ENCODE measurements at regions not wholly inside any gene's neighbourhood (a gene's known extent, or its start where the extent isn't known, plus 50 kb on each side); places are given as distances from the start of the nearest gene placed in this dataset.

DNA sequence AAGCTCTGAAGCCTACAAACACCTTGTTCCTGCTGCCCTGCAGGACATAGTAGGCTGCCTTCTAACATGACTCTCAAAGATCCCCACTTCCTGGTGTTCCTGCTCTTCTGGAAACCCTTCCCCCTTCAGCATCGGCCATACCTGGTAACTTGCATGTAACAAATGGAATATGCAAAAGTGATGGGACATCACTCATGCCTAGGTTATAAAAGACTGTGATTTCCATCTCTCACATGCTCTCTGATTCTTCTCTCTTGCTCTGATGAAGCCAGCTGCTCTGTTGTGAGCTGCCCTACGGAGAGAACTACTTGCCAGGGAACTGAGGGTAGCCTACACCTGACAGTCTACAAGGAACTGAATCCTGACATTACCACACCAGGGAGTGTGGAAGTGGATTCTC lies 72.9 kb upstream of the IRX6 start:
- no peaks in the 10 kb centered on the region for H3K9me3 ChIP-seq
- TF ChIP-seq FOSL2 (IDR thresholded peaks at IDR 0.05; ENCODE audit: borderline replicate concordance, low read depth) (no peak), MXI1 (IDR thresholded peaks at IDR 0.05; ENCODE audit: low read depth, low read length) (no peak), MEF2A (IDR thresholded peaks at IDR 0.05; ENCODE audit: borderline replicate concordance, low read depth) (no peak), RFX5 (IDR thresholded peaks at IDR 0.05; ENCODE audit: low read length) (no peak), EZH2phosphoT487 (IDR thresholded peaks at IDR 0.05; ENCODE audit: borderline replicate concordance, low read depth) (no peak), TAF1 (IDR thresholded peaks at IDR 0.05; ENCODE audit: borderline replicate concordance, low read depth, low read length) (no peak), YY1 (IDR thresholded peaks at IDR 0.05; ENCODE audit: low read depth) (no peak), TCF12 (IDR thresholded peaks at IDR 0.05) (no peak), GABPA (IDR thresholded peaks at IDR 0.05; ENCODE audit: low read depth) (no peak), NFIC (IDR thresholded peaks at IDR 0.05; ENCODE audit: borderline replicate concordance) (no peak), SIN3A (IDR thresholded peaks at IDR 0.05; ENCODE audit: borderline replicate concordance, low read depth, low read length) (no peak), ELF1 (IDR thresholded peaks at IDR 0.05) (no peak), RXRA (IDR thresholded peaks at IDR 0.05; ENCODE audit: borderline replicate concordance, low read depth) (no peak)
- TF ChIP-seq, protein P1, sequence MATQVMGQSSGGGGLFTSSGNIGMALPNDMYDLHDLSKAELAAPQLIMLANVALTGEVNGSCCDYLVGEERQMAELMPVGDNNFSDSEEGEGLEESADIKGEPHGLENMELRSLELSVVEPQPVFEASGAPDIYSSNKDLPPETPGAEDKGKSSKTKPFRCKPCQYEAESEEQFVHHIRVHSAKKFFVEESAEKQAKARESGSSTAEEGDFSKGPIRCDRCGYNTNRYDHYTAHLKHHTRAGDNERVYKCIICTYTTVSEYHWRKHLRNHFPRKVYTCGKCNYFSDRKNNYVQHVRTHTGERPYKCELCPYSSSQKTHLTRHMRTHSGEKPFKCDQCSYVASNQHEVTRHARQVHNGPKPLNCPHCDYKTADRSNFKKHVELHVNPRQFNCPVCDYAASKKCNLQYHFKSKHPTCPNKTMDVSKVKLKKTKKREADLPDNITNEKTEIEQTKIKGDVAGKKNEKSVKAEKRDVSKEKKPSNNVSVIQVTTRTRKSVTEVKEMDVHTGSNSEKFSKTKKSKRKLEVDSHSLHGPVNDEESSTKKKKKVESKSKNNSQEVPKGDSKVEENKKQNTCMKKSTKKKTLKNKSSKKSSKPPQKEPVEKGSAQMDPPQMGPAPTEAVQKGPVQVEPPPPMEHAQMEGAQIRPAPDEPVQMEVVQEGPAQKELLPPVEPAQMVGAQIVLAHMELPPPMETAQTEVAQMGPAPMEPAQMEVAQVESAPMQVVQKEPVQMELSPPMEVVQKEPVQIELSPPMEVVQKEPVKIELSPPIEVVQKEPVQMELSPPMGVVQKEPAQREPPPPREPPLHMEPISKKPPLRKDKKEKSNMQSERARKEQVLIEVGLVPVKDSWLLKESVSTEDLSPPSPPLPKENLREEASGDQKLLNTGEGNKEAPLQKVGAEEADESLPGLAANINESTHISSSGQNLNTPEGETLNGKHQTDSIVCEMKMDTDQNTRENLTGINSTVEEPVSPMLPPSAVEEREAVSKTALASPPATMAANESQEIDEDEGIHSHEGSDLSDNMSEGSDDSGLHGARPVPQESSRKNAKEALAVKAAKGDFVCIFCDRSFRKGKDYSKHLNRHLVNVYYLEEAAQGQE (IDR thresholded peaks at IDR 0.05; ENCODE audit: low read depth, low read length): no peak
- TF ChIP-seq, protein P2, sequence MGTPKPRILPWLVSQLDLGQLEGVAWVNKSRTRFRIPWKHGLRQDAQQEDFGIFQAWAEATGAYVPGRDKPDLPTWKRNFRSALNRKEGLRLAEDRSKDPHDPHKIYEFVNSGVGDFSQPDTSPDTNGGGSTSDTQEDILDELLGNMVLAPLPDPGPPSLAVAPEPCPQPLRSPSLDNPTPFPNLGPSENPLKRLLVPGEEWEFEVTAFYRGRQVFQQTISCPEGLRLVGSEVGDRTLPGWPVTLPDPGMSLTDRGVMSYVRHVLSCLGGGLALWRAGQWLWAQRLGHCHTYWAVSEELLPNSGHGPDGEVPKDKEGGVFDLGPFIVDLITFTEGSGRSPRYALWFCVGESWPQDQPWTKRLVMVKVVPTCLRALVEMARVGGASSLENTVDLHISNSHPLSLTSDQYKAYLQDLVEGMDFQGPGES (IDR thresholded peaks at IDR 0.05; ENCODE audit: low read depth, low read length): no peak
- TF ChIP-seq, protein P3, sequence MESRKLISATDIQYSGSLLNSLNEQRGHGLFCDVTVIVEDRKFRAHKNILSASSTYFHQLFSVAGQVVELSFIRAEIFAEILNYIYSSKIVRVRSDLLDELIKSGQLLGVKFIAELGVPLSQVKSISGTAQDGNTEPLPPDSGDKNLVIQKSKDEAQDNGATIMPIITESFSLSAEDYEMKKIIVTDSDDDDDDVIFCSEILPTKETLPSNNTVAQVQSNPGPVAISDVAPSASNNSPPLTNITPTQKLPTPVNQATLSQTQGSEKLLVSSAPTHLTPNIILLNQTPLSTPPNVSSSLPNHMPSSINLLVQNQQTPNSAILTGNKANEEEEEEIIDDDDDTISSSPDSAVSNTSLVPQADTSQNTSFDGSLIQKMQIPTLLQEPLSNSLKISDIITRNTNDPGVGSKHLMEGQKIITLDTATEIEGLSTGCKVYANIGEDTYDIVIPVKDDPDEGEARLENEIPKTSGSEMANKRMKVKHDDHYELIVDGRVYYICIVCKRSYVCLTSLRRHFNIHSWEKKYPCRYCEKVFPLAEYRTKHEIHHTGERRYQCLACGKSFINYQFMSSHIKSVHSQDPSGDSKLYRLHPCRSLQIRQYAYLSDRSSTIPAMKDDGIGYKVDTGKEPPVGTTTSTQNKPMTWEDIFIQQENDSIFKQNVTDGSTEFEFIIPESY (IDR thresholded peaks at IDR 0.05; ENCODE audit: borderline replicate concordance, low read depth): no peak
- TF ChIP-seq, protein P4, sequence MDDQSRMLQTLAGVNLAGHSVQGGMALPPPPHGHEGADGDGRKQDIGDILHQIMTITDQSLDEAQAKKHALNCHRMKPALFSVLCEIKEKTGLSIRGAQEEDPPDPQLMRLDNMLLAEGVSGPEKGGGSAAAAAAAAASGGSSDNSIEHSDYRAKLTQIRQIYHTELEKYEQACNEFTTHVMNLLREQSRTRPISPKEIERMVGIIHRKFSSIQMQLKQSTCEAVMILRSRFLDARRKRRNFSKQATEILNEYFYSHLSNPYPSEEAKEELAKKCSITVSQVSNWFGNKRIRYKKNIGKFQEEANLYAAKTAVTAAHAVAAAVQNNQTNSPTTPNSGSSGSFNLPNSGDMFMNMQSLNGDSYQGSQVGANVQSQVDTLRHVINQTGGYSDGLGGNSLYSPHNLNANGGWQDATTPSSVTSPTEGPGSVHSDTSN (IDR thresholded peaks at IDR 0.05): no peak
- TF ChIP-seq, protein P5, sequence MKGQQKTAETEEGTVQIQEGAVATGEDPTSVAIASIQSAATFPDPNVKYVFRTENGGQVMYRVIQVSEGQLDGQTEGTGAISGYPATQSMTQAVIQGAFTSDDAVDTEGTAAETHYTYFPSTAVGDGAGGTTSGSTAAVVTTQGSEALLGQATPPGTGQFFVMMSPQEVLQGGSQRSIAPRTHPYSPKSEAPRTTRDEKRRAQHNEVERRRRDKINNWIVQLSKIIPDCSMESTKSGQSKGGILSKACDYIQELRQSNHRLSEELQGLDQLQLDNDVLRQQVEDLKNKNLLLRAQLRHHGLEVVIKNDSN (IDR thresholded peaks at IDR 0.05; ENCODE audit: borderline replicate concordance, low read depth): no peak
- TF ChIP-seq, protein P6, sequence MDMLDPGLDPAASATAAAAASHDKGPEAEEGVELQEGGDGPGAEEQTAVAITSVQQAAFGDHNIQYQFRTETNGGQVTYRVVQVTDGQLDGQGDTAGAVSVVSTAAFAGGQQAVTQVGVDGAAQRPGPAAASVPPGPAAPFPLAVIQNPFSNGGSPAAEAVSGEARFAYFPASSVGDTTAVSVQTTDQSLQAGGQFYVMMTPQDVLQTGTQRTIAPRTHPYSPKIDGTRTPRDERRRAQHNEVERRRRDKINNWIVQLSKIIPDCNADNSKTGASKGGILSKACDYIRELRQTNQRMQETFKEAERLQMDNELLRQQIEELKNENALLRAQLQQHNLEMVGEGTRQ (IDR thresholded peaks at IDR 0.05; ENCODE audit: borderline replicate concordance, low read depth, low read length): no peak
- H4K20me1 ChIP-seq (ENCODE audit: insufficient read depth): no peaks in the 10 kb centered on the region
- no peaks in the 10 kb centered on the region for H3K27me3 ChIP-seq (ENCODE audit: insufficient read depth)
- no peak overlapping the region for H3K9ac ChIP-seq
- H3K4me3 ChIP-seq (ENCODE audit: low read depth in 2 of 2, low read length in 1 of 2): no peak overlapping the region
- CTCF ChIA-PET: interaction anchor here (0.7 to 1.3 kb wide), 2 partner anchors 13 to 72 kb away, joined by 3 to 4 read pairs; partner anchors contain the start of gene IRX6
- POLR2A ChIA-PET: no interaction called here
- H3K4me2 ChIP-seq: no peak overlapping the region
- no peaks in the 10 kb centered on the region for H3K9me2 ChIP-seq
- WGBS (ENCODE audit: low lambda C conversion rate): 13% methylated on average over 2 of the region's 2 CpGs
- peaks cover 0 to 17% of the 10 kb centered on the region in 2 experiments; a peak in 1 of 4 replicates for H3K4me1 ChIP-seq (ENCODE audit: control insufficient read depth in 1 of 2, insufficient read depth in 2 of 2, low read depth in 1 of 2, low read length in 1 of 2)
- H3K79me2 ChIP-seq (ENCODE audit: insufficient read depth): no peaks in the 10 kb centered on the region
- no peaks in the 10 kb centered on the region for H3F3A ChIP-seq (replicated peaks; ENCODE audit: insufficient read depth)
- DNase-seq: no peak
- H3K27ac ChIP-seq (ENCODE audit: low read depth in 2 of 2, low read length in 1 of 2): no peak overlapping the region; a peak in 1 of 4 replicates
- no peaks in the 10 kb centered on the region for H3K36me3 ChIP-seq (replicated peaks in 1 of 2; ENCODE audit: control insufficient read depth in 1 of 2, insufficient read depth in 2 of 2, low read length in 1 of 2)
- H2AFZ ChIP-seq (ENCODE audit: low read depth): no peak overlapping the region

Data from SK-N-SH (cell line).